B cell (primary cell): ENCODE measurements at regions not wholly inside any gene's neighbourhood (a gene's known extent, or its start where the extent isn't known, plus 50 kb on each side); places are given as distances from the start of the nearest gene placed in this dataset.

Experiments used
- ATAC-seq: fragments of 200-7000 bp; cut with Tn5 transposase; one replicate; pipeline ENCODE4 v1.10.0; 2021; ENCODE audit warnings: low read depth, mild to moderate bottlenecking, moderate number of reproducible peaks, moderate library complexity
- CTCF ChIA-PET: fragments of 350-600 bp; sonication (Branson Sonifier 250); formaldehyde crosslinking; loops from one replicate; lab custom pipeline; 2021; ENCODE audit warnings: antibody characterized with exemption, inconsistent platforms; lab: Charles Lee
- POLR2A ChIA-PET: fragments of 350-600 bp; sonication (Branson Sonifier 250); formaldehyde crosslinking; loops from one replicate; lab custom pipeline; 2021; ENCODE audit warnings: antibody characterized with exemption; lab: Charles Lee
- DNase-seq: peaks from one replicate; pipeline ENCODE4 v3.0.0; 2013
- H2AFZ ChIP-seq: 2 replicates; pipeline ENCODE4 v1.6.1; 2012; ENCODE audit warnings: mild to moderate bottlenecking, low read depth, low read length; ENCODE audit not compliant: insufficient read depth, poor library complexity, severe bottlenecking
- H3K27ac ChIP-seq, 2 donors: 1 replicate in 1 of 2; 2 replicates in 1 of 2; pipeline ENCODE4 v1.5.1; 2012 to 2013; ENCODE audit warnings: low read length in 2 of 2, mild to moderate bottlenecking in 2 of 2, moderate library complexity in 1 of 2
- H3K27me3 ChIP-seq, 4 experiments: fragments of 200-600 bp in 1 of 4; sonication (generic) in 1 of 4; replicated peaks in 1 of 4; 1 replicate in 2 of 4; 2 replicates in 2 of 4; pipeline versions ENCODE4 v1.6.1 to v1.7.0; 2013 to 2016; ENCODE audit warnings: low read length in 3 of 4, mild to moderate bottlenecking in 2 of 4, mixed read lengths in 1 of 4, moderate library complexity in 1 of 4; ENCODE audit not compliant: insufficient read depth in 4 of 4, control insufficient read depth in 3 of 4; ENCODE audit errors: control extremely low read depth in 1 of 4
- H3K36me3 ChIP-seq, 2 experiments: replicated peaks in 1 of 2; 1 replicate in 1 of 2; 2 replicates in 1 of 2; pipeline versions ENCODE4 v1.6.1 to v1.7.1; 2013; ENCODE audit warnings: low read length in 1 of 2; ENCODE audit not compliant: insufficient read depth in 2 of 2, control insufficient read depth in 1 of 2; ENCODE audit errors: control extremely low read depth in 1 of 2, extremely low read depth in 1 of 2
- H3K4me1 ChIP-seq, 2 donors: fragments of 200-600 bp in 1 of 2; sonication (generic) in 1 of 2; 1 replicate in 1 of 2; 2 replicates in 1 of 2; pipeline versions ENCODE4 v1.5.1 to v1.6.1; 2013 to 2017; ENCODE audit warnings: low read length in 2 of 2; ENCODE audit not compliant: control insufficient read depth in 2 of 2, insufficient read depth in 2 of 2
- H3K4me2 ChIP-seq: replicated peaks from 2 replicates; pipeline ENCODE3; 2012; ENCODE audit warnings: mild to moderate bottlenecking, low read depth, low read length; ENCODE audit not compliant: poor library complexity, severe bottlenecking
- H3K4me3 ChIP-seq, 5 experiments: fragments of 200-600 bp in 1 of 5; sonication (generic) in 1 of 5; 1 replicate in 3 of 5; 2 replicates in 2 of 5; pipeline versions ENCODE4 v1.5.1 to v1.7.0; 2011 to 2016; ENCODE audit warnings: low read length in 4 of 5, mild to moderate bottlenecking in 4 of 5, low read depth in 2 of 5, control low read depth in 1 of 5, moderate library complexity in 1 of 5; ENCODE audit not compliant: insufficient read depth in 1 of 5; ENCODE audit errors: control extremely low read depth in 1 of 5, extremely low read depth in 1 of 5
- H3K79me2 ChIP-seq: fragments of 200-600 bp; sonication (generic); one replicate; pipeline ENCODE4 v1.6.0; 2016; ENCODE audit warnings: low read length; ENCODE audit not compliant: control insufficient read depth, insufficient read depth
- H3K9ac ChIP-seq: fragments of 200-600 bp; sonication (generic); 2 replicates; pipeline ENCODE4 v1.6.1; 2017; ENCODE audit warnings: mild to moderate bottlenecking, low read length, moderate library complexity
- H3K9me3 ChIP-seq, 3 donors: one replicate each; pipeline versions ENCODE4 v1.6.1 to v1.7.1; 2013; ENCODE audit warnings: low read length in 2 of 3; ENCODE audit not compliant: control insufficient read depth in 2 of 3, insufficient read depth in 1 of 3; ENCODE audit errors: control extremely low read depth in 1 of 3
- H4K20me1 ChIP-seq: 2 replicates; pipeline ENCODE4 v1.6.0; 2012; ENCODE audit warnings: mild to moderate bottlenecking, low read length; ENCODE audit not compliant: insufficient read depth, control insufficient read depth, poor library complexity, severe bottlenecking
- H3K27ac Mint-ChIP-seq: one replicate; pipeline ENCODE4 v1.8.0; 2021; ENCODE audit warnings: mixed read lengths
- H3K27me3 Mint-ChIP-seq: one replicate; pipeline ENCODE4 v1.8.0; 2021; ENCODE audit warnings: mixed read lengths
- H3K4me1 Mint-ChIP-seq: one replicate; pipeline ENCODE4 v1.8.0; 2021; ENCODE audit warnings: mixed read lengths
- H3K4me3 Mint-ChIP-seq: one replicate; pipeline ENCODE4 v1.8.0; 2021; ENCODE audit warnings: mixed read lengths
- H3K9me3 Mint-ChIP-seq: one replicate; pipeline ENCODE4 v1.8.0; 2022; ENCODE audit warnings: mixed read lengths; ENCODE audit not compliant: insufficient read depth
- CTCF ChIP-seq: fragments of 200-600 bp; IDR thresholded peaks from one replicate; pipeline ENCODE4 v1.8.0; 2022; ENCODE audit warnings: antibody characterized with exemption, mild to moderate bottlenecking
- EZH2 ChIP-seq: IDR thresholded peaks from 2 replicates; pipeline ENCODE4 v1.6.1; 2012; ENCODE audit warnings: borderline replicate concordance, low read depth, mild to moderate bottlenecking, moderate library complexity, low read length; ENCODE audit not compliant: insufficient read depth, poor library complexity, severe bottlenecking
- WGBS: methylation state at CpG from one replicate; pipeline ENCODE4 v1.1.5; 2013; ENCODE audit warnings: missing lambda C conversion rate; ENCODE audit not compliant: insufficient coverage; 5-methylcytosine and 5-hydroxymethylcytosine counted together
- intact Hi-C: fragments of 100-400 bp; cut with micrococcal nuclease; formaldehyde crosslinking; loops from one replicate; pipeline ENCODE4 v1.10.0; 2022

- no peak for ATAC-seq
- H3K27ac ChIP-seq = no peak overlapping the region
- POLR2A ChIA-PET = no interaction called here
- no peak overlapping the region for H3K4me2 ChIP-seq
- no peaks in the 10 kb centered on the region for H4K20me1 ChIP-seq
- peaks cover 9% of the 10 kb centered on the region for H3K9me3 Mint-ChIP-seq
- no peak for DNase-seq
- H3K9ac ChIP-seq = no peak overlapping the region
- H3K27me3 Mint-ChIP-seq = no peaks in the 10 kb centered on the region
- no peak overlapping the region for H3K4me3 ChIP-seq
- CTCF ChIA-PET = no interaction called here
- no peaks in the 10 kb centered on the region for H3K4me1 ChIP-seq
- no peak overlapping the region for H3K27ac Mint-ChIP-seq
- TF ChIP-seq CTCF (no peak), EZH2 (no peak)
- H3K4me1 Mint-ChIP-seq = no peaks in the 10 kb centered on the region
- H3K9me3 ChIP-seq = peaks cover 0 to 1% (median 0%) of the 10 kb centered on the region in 3 donors
- no peak overlapping the region for H2AFZ ChIP-seq
- H3K36me3 ChIP-seq = no peaks in the 10 kb centered on the region
- H3K4me3 Mint-ChIP-seq = no peak overlapping the region
- no CpG with 5 or more reads among the region's 4 CpGs for WGBS
- H3K79me2 ChIP-seq = no peaks in the 10 kb centered on the region
- intact Hi-C loops = no loop called here
- no peaks in the 10 kb centered on the region for H3K27me3 ChIP-seq
Measured at GRCh38 chr21:20163167-20163566, 835.0 kb upstream of the NCAM2 start.

GRCh38 chr21:20167059-20167458 is 831.1 kb upstream of the NCAM2 start:
- CTCF ChIA-PET = no interaction called here
- intact Hi-C loops = no loop called here
- Mint-ChIP-seq H3K27me3 (no peaks in the 10 kb centered on the region), H3K27ac (no peak overlapping the region), H3K9me3 (peaks cover 5% of the 10 kb centered on the region), H3K4me3 (no peak overlapping the region), H3K4me1 (no peaks in the 10 kb centered on the region)
- Histone ChIP-seq H3K36me3 (no peaks in the 10 kb centered on the region), H3K27me3 (no peaks in the 10 kb centered on the region), H4K20me1 (no peaks in the 10 kb centered on the region), H3K4me2 (no peak overlapping the region), H3K79me2 (no peaks in the 10 kb centered on the region), H3K9me3 (no peaks in the 10 kb centered on the region), H3K27ac (no peak overlapping the region), H3K4me3 (no peak overlapping the region), H3K9ac (no peak overlapping the region), H2AFZ (no peak overlapping the region), H3K4me1 (no peaks in the 10 kb centered on the region)
- ATAC-seq = no peak
- no peak for DNase-seq
- POLR2A ChIA-PET = no interaction called here
- TF ChIP-seq EZH2 (no peak), CTCF (no peak)
- WGBS = no CpG with 5 or more reads among the region's 1 CpG
